H1 (cell line): ENCODE measurements at regions not wholly inside any gene's neighbourhood (a gene's known extent, or its start where the extent isn't known, plus 50 kb on each side); places are given as distances from the start of the nearest gene placed in this dataset.

ENCODE experiments used
- CTCF ChIA-PET: fragments of 300-600 bp; sonication (Branson Sonifier 250); formaldehyde crosslinking; loops from one replicate; lab custom pipeline; 2021; ENCODE audit not compliant: partially characterized antibody; lab: Charles Lee
- POLR2A ChIA-PET: fragments of 300-600 bp; sonication (Branson Sonifier 250); formaldehyde crosslinking; loops from one replicate; lab custom pipeline; 2021; ENCODE audit warnings: inconsistent platforms; ENCODE audit not compliant: partially characterized antibody; lab: Charles Lee
- DNase-seq, 2 experiments: peaks; one replicate each; pipeline versions ENCODE4 v3.0.0 to v3.0.0-alpha.2; 2010 to 2022; ENCODE audit warnings: low spot score in 2 of 2, low read depth in 1 of 2, mixed read lengths in 1 of 2
- FAIRE-seq: peaks from 2 replicates; lab custom pipeline; 2011; peaks lifted over from hg19 to GRCh38; lab: Jason Lieb, UNC
- H2AFZ ChIP-seq: 2 replicates; pipeline ENCODE4 v1.8.1; 2012; ENCODE audit warnings: low read length, inconsistent platforms
- H2AK5ac ChIP-seq: 2 replicates; pipeline ENCODE4 v1.6.1; 2013; ENCODE audit warnings: low read depth, low read length
- H2BK120ac ChIP-seq: replicated peaks from 2 replicates; pipeline ENCODE3; 2013; ENCODE audit warnings: low read depth, low read length, inconsistent platforms
- H2BK12ac ChIP-seq: 2 replicates; pipeline ENCODE4 v1.6.1; 2013; ENCODE audit warnings: low read depth, low read length
- H2BK15ac ChIP-seq: 2 replicates; pipeline ENCODE4 v1.6.1; 2013; ENCODE audit warnings: low read length
- H2BK20ac ChIP-seq: 2 replicates; pipeline ENCODE4 v1.6.1; 2013; ENCODE audit warnings: low read length
- H2BK5ac ChIP-seq: 2 replicates; pipeline ENCODE4 v1.6.1; 2013; ENCODE audit warnings: low read depth, low read length
- H3K14ac ChIP-seq: 2 replicates; pipeline ENCODE4 v1.6.1; 2013; ENCODE audit warnings: inconsistent platforms; ENCODE audit not compliant: insufficient read length
- H3K18ac ChIP-seq: 2 replicates; pipeline ENCODE4 v1.6.1; 2013; ENCODE audit warnings: low read length; ENCODE audit errors: extremely low read depth
- H3K23ac ChIP-seq: 2 replicates; pipeline ENCODE4 v1.6.1; 2013; ENCODE audit warnings: inconsistent platforms; ENCODE audit not compliant: insufficient read length
- H3K23me2 ChIP-seq: 2 replicates; pipeline ENCODE4 v1.6.1; 2013; ENCODE audit warnings: low read depth, low read length
- H3K27ac ChIP-seq: 2 replicates; pipeline ENCODE4 v1.6.1; 2011; ENCODE audit warnings: low read depth, low read length, inconsistent platforms
- H3K27me3 ChIP-seq, 4 experiments: replicated peaks in 1 of 4; 1 replicate in 1 of 4; 2 replicates in 3 of 4; pipeline versions ENCODE4 v1.6.1 to v1.8.1; 2011 to 2013; ENCODE audit warnings: low read length in 3 of 4, mild to moderate bottlenecking in 3 of 4, inconsistent platforms in 2 of 4, mixed read lengths in 2 of 4, moderate library complexity in 1 of 4; ENCODE audit not compliant: control insufficient read depth in 3 of 4, insufficient read depth in 3 of 4; ENCODE audit errors: extremely low read depth in 1 of 4
- H3K36me3 ChIP-seq, 4 experiments: 2 replicates each; pipeline versions ENCODE4 v1.6.1 to v1.8.1; 2011 to 2013; ENCODE audit warnings: mild to moderate bottlenecking in 4 of 4, low read length in 3 of 4, moderate library complexity in 2 of 4, control low read depth in 1 of 4, inconsistent platforms in 1 of 4; ENCODE audit not compliant: insufficient read depth in 4 of 4, control insufficient read depth in 2 of 4
- H3K4ac ChIP-seq: replicated peaks from 2 replicates; pipeline ENCODE3; 2013; ENCODE audit warnings: low read length, low read depth, mixed read lengths, inconsistent platforms; ENCODE audit not compliant: insufficient read length
- H3K4me1 ChIP-seq, 4 experiments: replicated peaks in 1 of 4; 1 replicate in 1 of 4; 2 replicates in 3 of 4; pipeline versions ENCODE4 v1.6.1 to v1.8.1; 2011 to 2013; ENCODE audit warnings: low read length in 3 of 4, inconsistent platforms in 2 of 4, mixed read lengths in 1 of 4; ENCODE audit not compliant: insufficient read depth in 4 of 4, control insufficient read depth in 3 of 4
- H3K4me2 ChIP-seq, 2 experiments: 2 replicates each; pipeline versions ENCODE4 v1.6.1 to v1.8.1; 2011 to 2013; ENCODE audit warnings: low read depth in 2 of 2, low read length in 2 of 2, control low read depth in 1 of 2, inconsistent platforms in 1 of 2, mild to moderate bottlenecking in 1 of 2; ENCODE audit not compliant: insufficient read depth in 1 of 2
- H3K4me3 ChIP-seq, 4 experiments: fragments of 200-600, 300-600 bp in 1 of 4; sonication (generic), shearing (Covaris generic), sonication (Bioruptor Twin) in 1 of 4; 2 replicates each; pipeline versions ENCODE4 v1.5.1 to v1.8.1; 2011 to 2016; ENCODE audit warnings: low read length in 4 of 4, low read depth in 3 of 4, control low read depth in 2 of 4, inconsistent platforms in 2 of 4, mild to moderate bottlenecking in 2 of 4, mixed read lengths in 1 of 4, moderate library complexity in 1 of 4; ENCODE audit not compliant: insufficient read depth in 2 of 4; ENCODE audit errors: extremely low read depth in 1 of 4
- H3K56ac ChIP-seq: replicated peaks from 2 replicates; pipeline ENCODE3; 2013; ENCODE audit warnings: low read depth, mild to moderate bottlenecking, mixed read lengths, low read length, inconsistent platforms; ENCODE audit not compliant: insufficient read length
- H3K79me1 ChIP-seq: 2 replicates; pipeline ENCODE4 v1.6.1; 2013; ENCODE audit warnings: low read depth, low read length, control low read depth
- H3K79me2 ChIP-seq, 2 experiments: 2 replicates each; pipeline versions ENCODE4 v1.6.1 to v1.8.1; 2012 to 2013; ENCODE audit warnings: low read length in 2 of 2, mild to moderate bottlenecking in 2 of 2, inconsistent platforms in 1 of 2; ENCODE audit not compliant: insufficient read depth in 2 of 2, control insufficient read depth in 1 of 2
- H3K9ac ChIP-seq, 4 experiments: replicated peaks in 1 of 4; 1 replicate in 1 of 4; 2 replicates in 3 of 4; pipeline versions ENCODE4 v1.6.1 to v1.8.1; 2011 to 2013; ENCODE audit warnings: low read depth in 3 of 4, low read length in 3 of 4, control low read depth in 2 of 4, mild to moderate bottlenecking in 2 of 4, moderate library complexity in 2 of 4, inconsistent platforms in 1 of 4; ENCODE audit errors: extremely low read depth in 1 of 4
- H3K9me3 ChIP-seq, 2 experiments: 2 replicates each; pipeline versions ENCODE4 v1.6.1 to v1.8.1; 2012 to 2013; ENCODE audit warnings: mild to moderate bottlenecking in 2 of 2, moderate library complexity in 2 of 2, control low read depth in 1 of 2, inconsistent platforms in 1 of 2, low read depth in 1 of 2, low read length in 1 of 2, mixed read lengths in 1 of 2; ENCODE audit not compliant: insufficient read depth in 2 of 2
- H4K20me1 ChIP-seq, 2 experiments: replicated peaks in 1 of 2; 2 replicates each; pipeline versions ENCODE3 to v1.8.1; 2011 to 2013; ENCODE audit warnings: inconsistent platforms in 2 of 2, low read length in 2 of 2, mild to moderate bottlenecking in 1 of 2; ENCODE audit not compliant: insufficient read depth in 2 of 2, control insufficient read depth in 1 of 2
- H4K5ac ChIP-seq: 2 replicates; pipeline ENCODE4 v1.6.1; 2013; ENCODE audit warnings: low read length, low read depth, mixed read lengths, inconsistent platforms; ENCODE audit not compliant: insufficient read length
- H4K8ac ChIP-seq: 2 replicates; pipeline ENCODE4 v1.8.0; 2013; ENCODE audit warnings: mild to moderate bottlenecking, moderate library complexity, low read length, inconsistent platforms; ENCODE audit not compliant: insufficient read depth; ENCODE audit errors: extremely low read depth
- H4K91ac ChIP-seq: replicated peaks from 2 replicates; pipeline ENCODE3; 2013; ENCODE audit warnings: low read length, mixed read lengths, inconsistent platforms; ENCODE audit not compliant: insufficient read length
- ASH2L ChIP-seq: fragments of 200-600, 300-600 bp; sonication (generic); IDR thresholded peaks from one replicate; pipeline ENCODE4 v1.7.1; 2017; ENCODE audit warnings: low read length
- HDAC6 ChIP-seq: IDR thresholded peaks from one replicate; pipeline ENCODE4 v1.7.1; 2012; ENCODE audit warnings: low read depth, mild to moderate bottlenecking, inconsistent platforms, low read length, moderate library complexity
- MAFK ChIP-seq: IDR thresholded peaks from 2 replicates; pipeline ENCODE4 v1.6.1; 2012; ENCODE audit warnings: low read depth, mild to moderate bottlenecking, improper control_type of control experiment, low read length
- WGBS, 2 experiments: shearing (Covaris generic) in 1 of 2; methylation state at CpG; one replicate each; pipeline versions ENCODE4 v1.1.6 to v1.1.7; 2013 to 2015; ENCODE audit warnings: low lambda C conversion rate in 2 of 2, mixed read lengths in 2 of 2, inconsistent platforms in 1 of 2, low coverage in 1 of 2, missing lambda C conversion rate in 1 of 2; ENCODE audit not compliant: insufficient replicate concordance in 2 of 2, insufficient coverage in 1 of 2, insufficient read length in 1 of 2; ENCODE audit errors: extremely low coverage in 1 of 2, missing lambda C conversion rate in 1 of 2; 5-methylcytosine and 5-hydroxymethylcytosine counted together

GRCh38 chr10:90337316-90337715 lies 520.5 kb downstream of the HTR7 start:
- no peak overlapping the region for H3K4ac ChIP-seq
- no peaks in the 10 kb centered on the region for H3K36me3 ChIP-seq
- no peak for TF ChIP-seq ASH2L
- TF ChIP-seq MAFK, result no peak
- TF ChIP-seq HDAC6, result no peak
- H4K91ac ChIP-seq, result no peak overlapping the region
- H4K5ac ChIP-seq, result no peak overlapping the region
- WGBS, 2 experiments, result 75% methylated on average over 1 of the region's 1 CpG; no CpG with 5 or more reads in 1 of the 2 experiments
- H2AFZ ChIP-seq, result no peak overlapping the region
- no peaks in the 10 kb centered on the region for H3K79me2 ChIP-seq
- H3K9ac ChIP-seq, result no peak overlapping the region
- no peaks in the 10 kb centered on the region for H4K20me1 ChIP-seq
- CTCF ChIA-PET, result interaction anchor here (1.0 kb wide), 1 partner anchor 11 kb away, joined by 3 read pairs; no protein-coding TSS in a partner anchor
- no peak overlapping the region for H2BK120ac ChIP-seq
- H3K27ac ChIP-seq, result no peak overlapping the region
- DNase-seq (no peak), FAIRE-seq (no peak)
- H3K18ac ChIP-seq, result no peak overlapping the region
- no peaks in the 10 kb centered on the region for H3K9me3 ChIP-seq
- H3K4me1 ChIP-seq, result no peaks in the 10 kb centered on the region
- H3K27me3 ChIP-seq, result no peaks in the 10 kb centered on the region
- no peak overlapping the region for H3K23ac ChIP-seq
- no peak overlapping the region for H3K4me3 ChIP-seq
- no peak overlapping the region for H3K56ac ChIP-seq
- H2BK15ac ChIP-seq, result no peak overlapping the region
- no peak overlapping the region for H4K8ac ChIP-seq
- H2BK12ac ChIP-seq, result no peak overlapping the region
- no peak overlapping the region for H3K4me2 ChIP-seq
- POLR2A ChIA-PET, result no interaction called here
- no peak overlapping the region for H3K14ac ChIP-seq
- no peak overlapping the region for H2AK5ac ChIP-seq
- no peaks in the 10 kb centered on the region for H3K23me2 ChIP-seq
- H3K79me1 ChIP-seq, result no peaks in the 10 kb centered on the region
- H2BK20ac ChIP-seq, result no peak overlapping the region
- H2BK5ac ChIP-seq, result no peak overlapping the region
